D721Med (cell line): ENCODE measurements at regions not wholly inside any gene's neighbourhood (a gene's known extent, or its start where the extent isn't known, plus 50 kb on each side); places are given as distances from the start of the nearest gene placed in this dataset.

Experiments
- DNase-seq: peaks from one replicate; pipeline ENCODE4 v3.0.0; 2011; ENCODE audit warnings: low spot score; ENCODE audit not compliant: insufficient read length
- FAIRE-seq: peaks from 2 replicates; lab custom pipeline; 2011; peaks lifted over from hg19 to GRCh38; lab: Jason Lieb, UNC
- CTCF ChIP-seq: IDR thresholded peaks from 2 replicates; pipeline ENCODE4 v1.5.1; 2012; ENCODE audit warnings: mild to moderate bottlenecking, control low read depth; ENCODE audit not compliant: insufficient read depth; ENCODE audit errors: missing control alignments

GRCh38 chr3:197356275-197356674 is 57.9 kb upstream of the DLG1 start:
- FAIRE-seq: no peak
- no peak for TF ChIP-seq CTCF
- no peak for DNase-seq

GRCh38 chr3:197355713-197356112 is 57.3 kb upstream of the DLG1 start:
- no peak for TF ChIP-seq CTCF
- FAIRE-seq: no peak
- no peak for DNase-seq

- no peak for TF ChIP-seq CTCF
- FAIRE-seq (no peak), DNase-seq (peak; percentile 74)
These were observed 56.2 kb upstream of the DLG1 start for GRCh38 chr3:197354568-197355001.

GRCh38 chr3:197353867-197354567 is 55.6 kb upstream of the DLG1 start:
- FAIRE-seq: peak; percentile 48

GRCh38 chr3:197353001-197353866 is 54.8 kb upstream of the DLG1 start:
- no peak for DNase-seq
- no peak for FAIRE-seq
- no peak for TF ChIP-seq CTCF

More at GRCh38 chr3:197353867-197354567, 55.6 kb upstream of the DLG1 start:
- DNase-seq: peak; percentile 34
- no peak for TF ChIP-seq CTCF

GRCh38 chr3:197352382-197352781 is 54.0 kb upstream of the DLG1 start:
- DNase-seq: no peak
- no peak for FAIRE-seq
- no peak for TF ChIP-seq CTCF
